ENCODE measurements at regions not wholly inside any gene's neighbourhood (a gene's known extent, or its start where the extent isn't known, plus 50 kb on each side); places are given as distances from the start of the nearest gene placed in this dataset.
"Not testable (repeated sequence)": the region's sequence is repeated elsewhere in the genome, so short reads cannot be mapped to it uniquely, and the experiment has no call there.

GRCh38 chr14:70239802-70240201 lies 51.1 kb upstream of the SLC8A3 start:
- Histone ChIP-seq H3K4me1 (ENCODE audit: control insufficient read depth, insufficient read depth, low read length) (no peaks in the 10 kb centered on the region), H3K9me3 (ENCODE audit: control insufficient read depth, low read length) (no peaks in the 10 kb centered on the region), H3K4me3 (ENCODE audit: low read length) (no peak overlapping the region), H3K27ac (ENCODE audit: low read length) (no peak overlapping the region), H3K27me3 (ENCODE audit: control insufficient read depth, insufficient read depth) (no peaks in the 10 kb centered on the region)
- ATAC-seq (no peak), DNase-seq (no peak)
- 50% methylated on average over 3 of the region's 3 CpGs for WGBS
- intact Hi-C loops (cut with DNase I) = no loop called here

GRCh38 chr14:70238635-70239034 lies 49.9 kb upstream of the SLC8A3 start:
- intact Hi-C loops (cut with DNase I); H3K4me3 ChIP-seq (ENCODE audit: low read length); H3K9me3 ChIP-seq (ENCODE audit: control insufficient read depth, low read length); H3K4me1 ChIP-seq (ENCODE audit: control insufficient read depth, insufficient read depth, low read length); ATAC-seq; H3K27me3 ChIP-seq (ENCODE audit: control insufficient read depth, insufficient read depth); H3K27ac ChIP-seq (ENCODE audit: low read length); DNase-seq: not testable (repeated sequence)
- WGBS = 22% methylated on average over 1 of the region's 1 CpG
